Kidney tubule cell (primary cell): ENCODE measurements at regions not wholly inside any gene's neighbourhood (a gene's known extent, or its start where the extent isn't known, plus 50 kb on each side); places are given as distances from the start of the nearest gene placed in this dataset.
"Not testable (repeated sequence)": the region's sequence is repeated elsewhere in the genome, so short reads cannot be mapped to it uniquely, and the experiment has no call there.

ENCODE experiments used
- DNase-seq: peaks from one replicate; pipeline ENCODE4 v3.0.0-alpha.2; 2018; ENCODE audit warnings: low spot score

DNA sequence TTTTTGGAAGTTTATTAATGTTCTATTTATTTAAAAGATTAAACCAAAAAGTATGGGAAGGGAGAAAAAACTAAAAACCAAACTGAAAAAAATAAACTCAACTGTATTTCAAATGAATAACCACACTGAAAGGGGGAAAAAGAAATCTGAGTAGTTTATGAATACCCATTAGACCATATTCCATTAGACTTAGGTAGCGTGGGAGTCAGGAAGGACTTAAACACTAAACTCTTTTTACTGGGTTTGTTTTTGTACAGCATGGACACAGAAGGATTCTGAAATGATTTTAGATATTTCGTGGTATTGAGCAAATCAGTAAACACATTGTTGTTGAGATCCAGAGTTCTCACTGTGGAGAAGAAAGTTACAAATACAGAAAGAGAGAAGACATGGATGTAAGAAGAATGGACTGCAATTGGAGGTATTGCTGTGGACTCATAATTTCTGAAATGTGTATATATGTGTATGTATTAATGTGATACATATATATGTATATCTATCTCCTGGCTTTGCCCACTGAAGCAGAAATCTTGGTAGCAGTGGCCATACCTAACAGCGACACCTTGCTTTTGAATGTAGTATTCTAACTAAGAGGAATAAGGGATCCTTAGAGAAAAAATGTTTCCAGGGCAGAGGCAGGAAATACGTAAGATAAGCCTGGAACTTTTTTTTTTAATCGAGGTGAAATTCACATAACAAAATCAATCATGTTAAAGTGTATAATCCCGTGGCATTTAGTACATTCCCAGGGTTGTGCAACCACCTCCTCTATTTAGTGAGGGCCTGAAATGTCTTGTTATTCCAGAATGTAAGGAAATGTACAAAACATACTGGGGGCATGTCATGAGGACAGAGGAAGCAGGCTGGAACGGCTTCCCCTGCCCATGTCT, 228.8 kb downstream of the SMARCA2 start:
- DNase-seq, result no peak

DNA sequence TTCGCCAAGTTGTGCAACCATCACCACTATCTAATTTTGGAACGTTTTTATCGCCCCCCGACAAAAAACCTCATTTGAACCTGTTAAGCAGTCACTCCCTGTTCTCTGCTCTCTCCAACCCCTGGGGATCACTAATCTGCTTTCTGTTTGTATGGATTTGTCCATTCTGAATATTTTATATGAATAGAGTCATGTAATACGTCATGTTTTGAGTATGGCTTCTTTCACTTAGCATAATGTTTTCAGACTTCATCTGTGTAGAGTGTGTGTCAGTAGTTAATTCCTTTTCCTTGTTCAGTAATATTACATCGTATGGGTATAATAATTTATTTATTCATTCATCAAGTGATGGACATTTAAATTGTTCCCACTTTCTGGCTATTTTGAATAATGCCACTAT, 232.2 kb downstream of the SMARCA2 start:
- DNase-seq, result no peak

DNA sequence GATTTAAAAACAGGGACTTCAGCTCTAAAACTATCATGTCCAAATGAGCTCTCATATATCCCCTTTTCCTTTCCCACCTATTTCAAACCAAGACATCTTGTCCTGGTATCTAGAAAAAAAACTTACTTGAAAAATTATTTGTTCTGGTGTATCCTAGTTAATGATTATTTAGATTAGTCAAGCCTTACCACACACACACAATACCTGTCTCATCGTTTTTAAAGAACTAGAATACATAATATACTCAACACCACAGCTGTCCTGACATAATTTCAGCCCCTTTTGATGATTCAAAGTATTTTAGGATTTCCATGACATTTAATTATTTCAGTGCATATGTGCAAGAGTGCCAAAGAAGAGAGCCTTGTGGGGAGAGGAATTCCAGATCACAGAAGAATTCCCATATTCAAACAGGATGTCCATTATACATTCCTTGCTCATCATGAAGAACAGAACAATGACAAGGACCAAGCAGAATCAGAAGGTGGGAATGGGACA, 233.7 kb downstream of the SMARCA2 start:
- DNase-seq, result peak; percentile 83

DNA sequence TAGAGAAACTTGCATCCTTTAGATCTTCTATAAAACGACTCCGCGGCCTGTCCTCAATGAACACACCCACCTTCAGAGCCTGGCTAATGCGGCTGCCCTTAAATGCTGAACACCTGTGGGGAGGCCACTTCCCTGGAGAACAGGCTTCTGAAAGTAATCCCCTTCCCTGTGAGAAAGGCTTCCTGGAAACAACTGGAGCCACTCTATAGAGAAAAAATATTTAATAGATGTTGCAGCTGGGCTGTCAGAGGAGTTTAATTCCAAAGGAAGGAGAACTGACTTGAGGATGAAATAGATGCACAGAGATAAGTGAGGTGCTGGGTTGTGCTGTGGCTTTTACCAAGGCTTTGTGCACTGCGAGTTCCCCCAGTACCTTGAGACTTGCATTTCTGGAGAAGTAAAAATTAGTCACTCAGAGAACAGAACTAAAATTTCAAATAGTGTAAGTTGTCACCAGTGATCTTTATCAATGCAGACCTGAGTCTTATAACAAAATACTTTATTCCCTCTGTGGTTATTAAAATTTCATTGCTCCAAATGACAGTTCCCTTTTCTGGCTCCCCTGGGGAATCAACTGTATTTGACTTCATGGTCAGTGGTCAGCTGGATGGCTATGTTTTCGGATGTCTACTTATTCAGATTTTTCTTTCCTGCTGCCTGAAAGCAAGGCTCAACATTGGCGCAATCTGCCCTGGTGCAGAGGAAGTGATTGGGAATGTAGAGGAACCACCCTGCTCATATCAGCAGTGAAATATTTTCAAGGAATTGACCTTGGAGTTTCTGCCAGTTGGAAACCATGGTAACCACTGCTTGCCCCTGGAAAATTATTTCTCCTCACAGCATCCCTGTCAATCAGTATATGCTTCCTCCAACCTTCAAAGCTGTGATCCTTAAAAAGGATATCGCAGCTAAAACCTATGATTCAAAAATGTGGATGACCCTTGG, 238.8 kb downstream of the SMARCA2 start:
- DNase-seq, result no peak

DNA sequence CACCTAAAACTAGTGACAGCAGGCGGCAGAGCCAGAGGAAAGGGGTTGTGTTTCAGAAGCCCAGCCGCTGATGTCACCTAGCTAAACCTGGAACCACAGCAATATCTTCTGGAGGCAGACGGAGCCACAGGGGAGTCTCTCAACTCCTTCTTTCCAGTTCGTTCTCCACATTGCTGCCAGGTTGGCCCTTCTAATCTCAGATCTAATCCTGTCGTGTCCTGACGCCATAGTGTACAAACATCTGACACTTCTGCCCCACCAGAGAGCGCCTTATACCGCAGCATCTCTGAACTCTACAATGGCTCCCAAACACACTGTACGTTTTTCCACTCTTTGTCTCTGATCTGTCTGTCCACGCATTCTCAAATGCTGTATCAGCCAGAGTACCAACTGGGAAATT, 240.0 kb downstream of the SMARCA2 start:
- no peak for DNase-seq

DNA sequence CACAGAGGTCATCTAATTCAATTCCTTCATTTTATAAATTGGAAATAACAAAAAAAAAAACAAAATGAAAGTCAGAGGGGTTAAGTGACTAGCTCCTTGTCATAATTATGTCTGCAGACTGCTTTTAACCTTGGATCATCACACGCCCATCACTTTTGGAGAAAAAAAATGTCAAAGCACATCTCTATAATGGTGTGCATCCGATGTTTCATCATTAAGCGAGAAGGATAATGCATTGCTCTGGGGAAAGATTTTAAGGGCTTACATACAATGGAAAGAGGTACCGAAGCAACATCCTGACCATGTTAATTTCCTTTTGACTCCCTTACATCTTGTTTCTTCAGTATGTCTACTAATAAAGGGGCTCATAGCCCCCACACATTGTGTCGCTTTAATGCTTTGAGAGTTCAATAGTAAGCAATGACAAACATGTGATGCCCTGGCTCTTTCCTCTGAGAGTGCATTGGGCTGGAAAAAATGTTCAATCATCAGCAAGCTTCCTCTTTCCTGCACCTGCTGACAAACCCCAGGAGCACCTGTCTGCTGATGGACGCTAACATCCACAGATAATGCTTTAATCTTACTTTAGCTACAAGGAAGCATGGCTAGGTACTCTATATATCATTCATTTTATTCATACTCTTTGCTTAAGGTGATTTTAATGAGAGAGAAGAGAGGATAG, 242.2 kb downstream of the SMARCA2 start:
- DNase-seq, result peak; percentile 26

DNA sequence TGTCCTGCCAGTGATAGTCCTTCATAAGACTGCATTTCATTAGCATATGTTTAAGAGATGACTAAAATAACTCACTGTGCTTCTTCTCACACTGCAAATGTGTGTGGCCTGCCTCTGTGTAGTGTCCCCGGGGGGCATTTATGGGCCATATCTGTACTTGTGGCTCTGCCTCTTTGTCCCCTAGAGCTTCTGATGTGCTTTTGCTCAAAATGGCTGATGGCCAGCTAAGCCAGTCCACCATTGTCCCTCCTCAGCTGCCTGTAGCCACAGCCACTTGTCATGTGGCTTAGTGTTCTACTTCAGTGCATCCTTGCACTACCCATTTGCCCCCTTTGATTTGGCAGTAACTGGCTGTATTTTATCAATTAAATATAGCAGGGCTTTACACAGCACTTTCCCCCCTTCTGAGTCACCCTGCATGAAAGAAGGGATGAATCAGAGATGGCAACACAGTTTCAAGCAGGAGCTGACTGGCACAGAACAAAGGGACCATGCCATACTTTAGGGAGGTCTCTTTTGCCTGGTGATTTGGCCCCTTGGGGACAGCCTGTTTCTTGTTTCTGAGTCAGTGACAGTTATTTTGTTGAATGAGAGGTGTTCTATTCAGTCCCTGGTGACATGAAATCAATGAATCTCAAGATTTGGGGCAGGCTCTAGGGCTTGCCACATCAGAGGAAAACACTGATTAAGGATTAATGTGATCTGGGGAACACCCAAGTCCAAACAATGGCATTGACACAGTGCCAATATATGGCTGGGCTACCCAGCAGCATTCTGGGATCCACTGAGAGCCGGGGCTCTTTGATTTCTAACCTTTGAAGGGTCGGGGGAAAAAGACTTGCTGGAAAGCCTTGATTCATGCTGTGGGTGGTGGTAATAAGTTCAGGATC, 245.5 kb downstream of the SMARCA2 start:
- peak; percentile 88 for DNase-seq

DNA sequence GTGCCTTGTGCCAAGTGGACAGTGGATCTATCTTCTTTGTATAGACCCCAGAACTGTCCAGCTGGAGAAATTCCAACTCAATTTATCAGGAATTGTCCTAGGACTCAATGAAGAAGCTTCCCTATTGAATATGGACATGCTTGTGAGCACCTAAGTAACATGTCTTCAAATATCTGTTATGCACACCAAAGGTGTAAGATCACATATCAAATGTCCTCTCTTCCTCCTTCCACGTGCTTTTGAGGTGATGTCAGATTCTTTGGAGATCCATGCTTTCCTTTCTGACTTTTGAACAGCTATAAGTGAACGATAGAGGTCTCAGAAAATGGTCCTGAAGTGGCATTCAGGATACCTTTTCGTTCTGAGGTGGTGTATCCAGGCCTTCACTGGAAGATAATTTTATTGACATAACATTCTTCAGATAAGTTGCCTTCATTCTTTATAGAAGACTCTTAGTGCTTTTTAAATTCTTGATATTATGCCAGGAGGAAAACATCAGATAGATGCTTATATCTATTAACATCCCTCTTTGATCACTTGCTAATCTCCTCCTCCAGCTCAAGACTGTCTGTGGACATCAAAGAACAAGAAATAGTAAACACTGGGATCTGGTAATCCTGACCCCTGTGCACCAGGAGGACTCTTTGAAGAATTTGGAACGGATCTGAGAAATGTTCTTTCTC, 246.4 kb downstream of the SMARCA2 start:
- peak; percentile 20 for DNase-seq

DNA sequence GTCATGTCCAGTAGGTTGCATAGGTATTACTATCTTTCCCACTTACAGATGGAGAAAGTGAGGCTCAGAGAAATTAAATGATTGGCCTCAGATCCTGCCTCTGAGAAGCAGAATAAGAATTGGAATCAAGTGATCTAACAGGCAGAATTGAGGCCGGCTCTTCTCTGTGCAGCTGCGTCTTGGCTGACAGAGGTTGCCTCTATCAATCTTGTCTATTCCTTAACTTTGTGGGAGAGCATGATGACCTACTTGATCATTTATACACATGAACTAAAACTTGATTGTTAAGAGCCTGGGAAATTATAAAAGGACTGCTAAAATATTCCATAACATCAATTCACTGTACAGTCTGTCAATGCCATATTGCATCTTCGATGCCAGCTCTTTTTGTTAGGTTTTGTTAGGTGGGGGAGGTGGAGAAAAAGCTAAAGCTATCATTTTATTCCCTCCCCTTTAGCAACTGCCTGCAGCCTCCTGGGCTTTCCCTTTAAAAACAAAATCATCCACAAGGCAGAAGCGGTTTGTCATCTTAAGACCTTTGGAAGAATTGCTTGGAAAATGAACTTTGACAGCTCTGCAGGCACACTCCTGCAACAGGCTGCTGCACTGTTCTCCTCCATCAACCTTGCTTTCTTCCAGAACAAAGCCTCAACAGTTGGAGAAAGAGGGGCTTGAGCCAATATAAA, 247.4 kb downstream of the SMARCA2 start:
- DNase-seq, result no peak

DNA sequence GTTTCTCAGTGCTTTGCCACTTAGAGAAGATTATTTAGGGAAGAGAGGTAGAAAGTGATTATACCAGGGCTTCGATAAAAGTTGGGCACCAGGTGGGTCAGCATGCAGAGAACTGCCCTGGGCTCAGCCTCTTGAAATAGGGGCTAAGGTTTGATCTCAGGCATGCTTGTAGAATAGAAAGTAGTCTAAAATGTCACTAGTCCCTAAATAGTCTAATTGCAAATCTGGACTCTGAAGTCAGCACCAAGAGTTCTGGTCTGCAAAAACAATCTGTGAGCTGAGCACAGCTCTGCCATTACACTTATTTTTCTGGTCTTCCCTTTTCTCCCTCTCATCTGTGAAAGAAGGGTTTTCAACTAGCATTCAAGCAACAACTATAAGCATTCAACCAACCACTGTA, 248.0 kb downstream of the SMARCA2 start:
- no peak for DNase-seq

DNA sequence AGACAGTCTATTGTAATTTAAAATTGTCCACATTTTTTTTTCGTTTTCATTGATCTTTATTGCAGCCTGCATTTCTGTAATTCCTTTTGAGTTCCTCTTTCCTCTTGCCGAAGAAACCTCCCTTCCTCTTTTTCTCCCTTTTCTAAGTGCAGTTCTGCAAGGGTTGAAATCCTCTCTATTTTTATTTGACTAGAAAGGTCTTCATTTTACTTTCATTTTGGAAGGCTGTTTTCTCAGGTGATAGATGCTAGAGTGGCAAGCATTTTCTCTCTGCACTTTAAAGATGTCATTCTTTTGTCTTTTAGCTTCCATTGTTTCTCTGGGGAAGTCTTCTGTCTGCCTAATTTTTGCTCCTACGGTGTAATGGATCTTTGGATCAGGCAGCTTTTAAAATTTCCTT, 248.5 kb downstream of the SMARCA2 start:
- no peak for DNase-seq

DNA sequence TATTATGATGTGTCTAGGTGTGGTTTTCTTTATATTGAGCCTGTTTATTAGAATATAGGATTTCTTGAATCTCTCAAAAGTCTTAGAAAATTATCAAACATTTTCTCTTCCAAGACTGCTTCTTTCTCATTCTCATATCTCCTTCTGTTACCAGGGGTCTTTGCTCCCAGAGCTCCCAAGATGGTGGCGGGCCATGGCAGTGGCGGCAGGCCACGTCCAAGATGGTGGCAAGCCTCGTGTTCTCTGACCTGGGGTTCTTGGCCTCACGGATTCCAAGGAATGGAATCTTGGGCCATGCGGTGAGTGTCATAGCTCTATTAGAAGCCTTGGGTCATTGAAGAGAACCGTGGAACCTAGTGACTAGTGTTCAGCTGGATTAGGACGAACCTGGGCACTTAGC, 248.9 kb downstream of the SMARCA2 start:
- no peak for DNase-seq

DNA sequence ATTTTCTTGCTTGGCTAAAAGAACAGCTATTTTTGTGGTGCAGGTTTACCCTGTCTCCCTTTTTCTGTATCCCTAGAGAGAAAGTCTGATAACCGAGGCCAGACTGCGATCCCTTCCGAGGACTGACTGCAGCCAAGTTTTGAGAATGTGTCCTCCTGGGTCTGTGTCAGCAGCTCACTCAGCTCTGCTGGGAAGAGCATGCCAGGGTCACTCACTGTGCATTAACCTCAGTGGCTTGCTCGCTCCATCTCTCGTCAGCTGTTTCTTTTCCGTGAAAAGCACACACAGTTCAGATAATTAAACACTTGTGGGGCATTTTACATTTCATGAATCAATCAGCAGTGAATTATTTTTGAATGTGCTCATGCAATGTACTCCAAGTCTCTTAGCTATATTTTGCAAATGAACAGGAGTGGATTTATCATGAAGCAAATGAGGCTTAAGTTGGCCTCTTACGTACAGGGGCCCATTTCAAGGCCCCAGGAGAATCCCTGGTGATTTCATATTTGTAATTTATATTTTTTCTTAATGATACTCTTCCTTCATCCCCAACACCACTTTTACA, 252.1 kb downstream of the SMARCA2 start:
- no peak for DNase-seq

DNA sequence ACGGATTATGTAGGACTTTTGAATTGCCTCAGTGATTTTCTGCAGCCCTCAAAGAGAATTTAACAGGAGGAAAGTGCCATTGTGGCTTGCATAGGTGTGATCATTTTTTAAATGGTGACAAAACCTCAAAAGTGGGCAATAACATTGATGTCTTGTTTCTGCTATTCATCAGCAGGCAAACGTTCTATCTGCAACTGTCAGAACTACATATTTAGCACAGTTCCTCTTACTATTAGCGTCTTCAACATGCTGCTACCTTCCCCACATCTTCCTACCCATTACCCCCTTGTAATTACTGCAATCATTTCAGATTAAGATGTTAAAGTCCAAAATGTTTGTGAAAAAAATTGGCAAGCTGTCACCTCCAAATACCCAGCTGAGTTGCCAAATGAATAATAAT, 254.6 kb downstream of the SMARCA2 start:
- no peak for DNase-seq

DNA sequence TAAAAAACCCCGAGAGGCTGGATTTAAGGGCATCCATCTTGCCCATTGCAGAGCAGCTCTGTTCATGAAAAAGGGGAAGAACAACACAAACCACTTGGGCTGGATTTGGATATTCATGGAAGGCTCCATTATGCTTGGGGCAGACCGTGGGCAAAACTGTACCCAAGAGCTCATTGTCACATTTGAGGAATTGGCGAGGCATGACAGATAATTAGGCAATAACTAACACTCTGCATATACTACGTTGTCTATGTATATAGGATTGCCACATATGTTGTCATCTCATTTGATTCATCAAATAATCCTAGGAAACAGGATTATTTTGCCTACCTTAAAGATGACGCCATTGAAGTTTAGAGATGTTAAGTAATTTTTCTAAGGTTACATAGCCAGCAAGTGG, 255.4 kb downstream of the SMARCA2 start:
- DNase-seq, result no peak

DNA sequence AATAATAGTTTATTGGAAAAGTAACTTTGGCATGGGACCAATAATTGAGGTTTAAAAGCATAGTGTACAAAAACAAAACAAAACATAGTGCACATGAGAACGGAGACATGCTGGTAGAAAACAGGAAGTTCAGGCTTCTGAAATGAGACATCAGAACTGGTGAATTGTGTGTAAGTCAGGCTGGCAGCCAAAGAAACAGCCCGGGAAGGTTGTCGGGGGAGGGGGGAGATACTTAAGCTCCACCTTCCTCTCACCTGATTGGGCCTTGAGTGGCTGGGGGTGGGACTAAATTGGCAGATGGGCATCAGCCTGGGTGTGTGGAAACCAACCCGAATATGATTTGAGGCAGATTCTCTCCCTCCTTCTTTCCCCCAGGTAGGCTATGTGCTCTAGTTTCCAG, 256.3 kb downstream of the SMARCA2 start:
- DNase-seq, result peak; percentile 32

DNA sequence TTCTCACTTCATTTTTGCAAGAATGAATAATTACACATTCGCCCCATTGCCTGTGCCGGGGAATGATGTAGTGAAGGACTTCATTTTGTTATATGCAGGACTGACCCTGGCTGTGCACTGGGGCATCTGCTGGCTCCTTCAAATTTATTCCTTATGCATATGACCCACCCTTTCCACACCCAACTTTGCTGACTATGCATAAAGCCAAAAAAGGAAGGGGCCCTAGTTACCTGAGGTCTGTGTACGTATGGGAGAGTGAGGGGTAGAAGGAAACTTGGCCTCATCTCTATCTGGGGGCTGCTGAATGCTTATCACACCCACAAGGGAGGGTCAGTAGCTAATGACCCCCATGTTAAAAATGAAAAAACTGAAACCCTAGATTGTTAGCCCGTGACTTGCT, 259.6 kb downstream of the SMARCA2 start:
- no peak for DNase-seq

DNA sequence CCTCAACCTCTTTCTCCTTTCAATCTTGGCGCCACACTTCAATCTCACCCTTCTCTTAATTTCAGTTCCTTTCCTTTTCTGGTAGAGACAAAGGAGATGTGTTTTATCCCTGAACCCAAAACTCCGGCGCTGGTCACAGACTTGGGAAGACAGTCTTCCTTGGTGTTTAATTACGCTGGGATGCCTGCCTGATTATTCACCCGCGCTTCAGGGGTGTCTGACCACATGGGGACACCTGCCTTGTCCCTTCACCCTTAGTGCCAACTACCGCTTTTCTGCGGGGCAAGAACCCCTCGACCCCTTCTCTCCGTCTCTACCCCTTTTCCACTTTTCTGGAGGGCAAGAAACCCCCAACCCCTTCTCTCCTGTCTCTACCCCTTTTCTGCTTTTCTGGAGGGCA, 261.1 kb downstream of the SMARCA2 start:
- DNase-seq, result no peak

DNA sequence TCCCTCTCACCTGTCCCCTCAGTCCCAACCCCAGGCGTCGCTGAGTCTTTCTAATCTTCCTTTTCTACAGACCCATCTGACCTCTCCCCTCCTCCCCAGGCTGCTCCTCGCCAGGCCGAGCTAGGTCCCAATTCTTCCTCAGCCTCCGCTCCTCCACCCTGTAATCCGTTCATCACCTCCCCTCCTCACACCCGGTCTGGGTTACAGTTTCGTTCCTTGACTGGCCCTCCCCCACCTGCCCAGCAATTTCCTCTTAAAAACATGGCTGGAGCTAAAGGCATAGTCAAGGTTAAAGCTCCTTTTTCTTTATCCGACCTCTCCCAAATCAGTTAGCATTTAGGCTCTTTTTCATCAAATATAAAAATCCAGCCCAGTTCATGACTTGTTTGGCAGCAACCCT, 262.0 kb downstream of the SMARCA2 start:
- not testable (repeated sequence) for DNase-seq

DNA sequence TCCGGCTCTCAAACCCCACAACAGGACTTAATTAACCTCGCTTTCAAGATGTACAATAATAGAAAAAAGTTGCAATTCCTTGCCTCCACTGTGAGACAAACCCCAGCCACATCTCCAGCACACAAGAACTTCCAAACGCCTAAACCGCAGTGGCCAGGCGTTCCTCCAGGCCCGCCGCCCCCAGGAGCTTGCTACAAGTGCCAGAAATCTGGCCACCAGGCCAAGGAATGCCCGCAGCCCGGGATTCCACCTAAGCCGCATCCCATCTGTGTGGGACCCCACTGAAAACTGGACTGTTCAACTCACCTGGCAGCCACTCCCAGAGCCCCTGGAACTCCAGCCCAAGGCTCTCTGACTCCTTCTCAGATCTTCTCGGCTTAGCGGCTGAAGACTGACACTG, 262.5 kb downstream of the SMARCA2 start:
- DNase-seq, result not testable (repeated sequence)
